MG63 (cell line): ENCODE measurements at regions not wholly inside any gene's neighbourhood (a gene's known extent, or its start where the extent isn't known, plus 50 kb on each side); places are given as distances from the start of the nearest gene placed in this dataset.

Experiments used
- DNase-seq: peaks from one replicate; pipeline ENCODE4 v3.0.0-alpha.2; 2020
- H3K27me3 ChIP-seq: fragments of 250-450 bp; sonication (Bioruptor Pico); 2 replicates; pipeline ENCODE4 v1.5.1; 2020; ENCODE audit warnings: mild to moderate bottlenecking, moderate library complexity
- H3K36me3 ChIP-seq: fragments of 250-450 bp; sonication (Bioruptor Pico); 2 replicates; pipeline ENCODE4 v1.5.1; 2020; ENCODE audit warnings: mild to moderate bottlenecking, moderate library complexity
- H3K4me3 ChIP-seq: fragments of 250-450 bp; sonication (Bioruptor Pico); 2 replicates; pipeline ENCODE4 v1.5.1; 2020; ENCODE audit warnings: mild to moderate bottlenecking, moderate library complexity
- H3K9me3 ChIP-seq: fragments of 250-450 bp; sonication (Bioruptor Pico); 2 replicates; pipeline ENCODE4 v1.5.1; 2020; ENCODE audit warnings: mild to moderate bottlenecking, moderate library complexity

DNA sequence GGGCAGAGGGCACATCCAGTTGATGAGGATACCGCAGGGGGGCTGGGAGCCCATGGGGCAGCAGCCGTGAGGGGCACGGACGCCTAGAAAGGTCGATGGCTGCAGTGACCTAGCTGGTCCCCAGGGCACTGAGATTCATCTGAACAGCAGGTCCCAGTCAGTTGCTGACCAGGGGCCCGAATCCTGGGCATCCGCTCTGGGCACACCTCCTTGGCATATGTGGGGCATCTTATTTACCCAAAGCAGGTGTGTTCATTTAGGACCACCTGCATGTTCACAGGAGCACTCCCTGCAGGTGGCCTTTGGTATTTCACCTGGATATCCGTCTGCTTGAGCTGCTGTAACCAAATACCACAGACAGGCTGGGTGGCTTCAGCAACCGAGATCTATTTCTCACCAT, 72.0 kb upstream of the ODC1 start:
- Histone ChIP-seq H3K36me3 (no peaks in the 10 kb centered on the region), H3K27me3 (no peaks in the 10 kb centered on the region), H3K4me3 (no peak overlapping the region), H3K9me3 (peaks cover 16% of the 10 kb centered on the region)
- DNase-seq = no peak

DNA sequence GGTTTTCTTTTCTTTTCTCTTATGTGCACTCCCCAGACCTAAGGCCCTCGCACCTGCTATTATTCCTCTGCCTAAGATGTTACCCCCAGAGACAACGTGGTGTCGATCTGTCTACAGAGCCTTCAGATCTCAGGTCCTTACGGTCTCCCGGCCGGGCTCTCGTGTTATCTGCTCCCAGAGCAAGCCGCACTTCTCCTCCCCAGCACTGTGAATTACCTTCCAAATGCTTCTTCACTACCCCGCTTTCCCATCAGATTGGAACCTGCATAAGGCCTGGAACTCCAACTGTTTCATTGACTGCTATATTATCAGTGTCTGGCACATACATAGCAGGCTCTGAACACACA, 71.2 kb upstream of the ODC1 start:
- Histone ChIP-seq H3K36me3 (no peaks in the 10 kb centered on the region), H3K9me3 (peaks cover 17% of the 10 kb centered on the region), H3K4me3 (no peak overlapping the region), H3K27me3 (no peaks in the 10 kb centered on the region)
- no peak for DNase-seq

DNA sequence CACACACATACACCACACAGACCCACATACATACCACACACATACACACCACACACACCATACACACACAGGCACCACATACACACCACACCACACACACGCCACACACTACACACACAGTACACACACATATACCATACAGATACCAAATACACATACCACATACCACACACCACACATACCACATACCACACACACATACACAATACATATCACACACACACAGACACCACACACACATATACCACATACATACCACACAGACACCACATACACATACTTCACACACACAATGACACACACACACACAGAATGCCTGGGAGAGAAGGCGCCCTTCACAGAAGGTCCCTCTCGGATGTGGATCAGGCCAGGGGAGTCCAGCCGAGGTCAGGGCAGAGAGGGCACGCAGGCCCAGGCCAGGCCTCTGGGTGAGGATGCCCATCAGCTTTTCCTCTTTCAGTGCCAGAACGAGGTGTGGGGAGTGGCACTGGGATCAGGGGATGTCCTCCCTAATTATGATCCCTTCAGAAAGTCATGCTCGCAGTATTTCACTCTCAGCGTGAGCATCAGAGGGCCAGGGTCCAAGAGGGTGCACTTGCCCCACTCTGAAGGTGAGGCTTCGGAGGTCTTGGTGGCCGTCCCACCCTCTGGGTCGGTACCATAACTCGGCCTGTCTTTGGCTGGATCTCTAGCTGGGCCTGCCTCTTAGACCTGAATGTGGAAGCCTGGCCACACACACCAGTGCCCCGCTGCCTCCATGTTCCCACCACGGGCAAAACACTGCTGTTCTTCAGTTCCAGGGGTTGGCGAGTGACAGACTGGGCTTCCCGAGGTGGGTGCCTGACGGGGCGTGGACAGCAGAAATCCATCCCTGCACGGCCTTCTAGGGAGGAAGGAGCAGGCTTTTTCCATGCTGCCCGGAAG, 70.6 kb upstream of the ODC1 start:
- H3K36me3 ChIP-seq = no peaks in the 10 kb centered on the region
- no peaks in the 10 kb centered on the region for H3K27me3 ChIP-seq
- H3K9me3 ChIP-seq = peaks cover 17% of the 10 kb centered on the region
- DNase-seq = no peak
- no peak overlapping the region for H3K4me3 ChIP-seq

DNA sequence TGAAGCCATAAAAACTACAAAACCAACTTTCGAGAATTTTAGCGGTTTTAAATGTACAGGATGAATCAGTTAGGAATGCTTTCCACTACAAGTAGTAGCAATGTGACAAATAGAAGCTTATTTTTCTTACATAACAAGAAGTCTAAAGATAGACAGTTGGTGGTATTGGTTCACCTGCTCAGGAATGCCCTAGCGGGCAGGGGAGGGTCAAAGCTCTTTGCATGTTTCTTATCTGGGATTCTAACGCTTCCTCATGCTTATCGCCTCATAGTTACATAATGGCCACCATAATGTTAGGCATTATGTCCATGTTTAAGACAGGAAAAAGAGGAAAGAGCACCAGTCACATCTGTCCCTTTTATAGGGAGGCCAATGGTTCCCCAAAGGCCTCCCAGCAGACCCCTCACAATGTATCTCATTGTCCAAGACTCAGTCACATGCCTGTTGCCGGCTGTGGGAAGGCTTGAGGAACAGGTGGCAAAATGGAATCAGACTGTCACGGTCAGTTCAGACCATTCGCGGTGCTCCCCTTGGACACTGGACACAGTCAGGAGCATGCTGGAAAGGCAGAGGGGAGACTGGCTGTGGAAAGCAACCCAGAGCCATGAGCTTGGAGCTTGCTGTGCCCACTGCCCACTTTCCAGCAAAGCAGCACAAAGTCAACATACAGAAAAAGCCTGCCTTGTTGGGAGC, 69.4 kb upstream of the ODC1 start:
- Histone ChIP-seq H3K36me3 (no peaks in the 10 kb centered on the region), H3K9me3 (peaks cover 17% of the 10 kb centered on the region), H3K4me3 (no peak overlapping the region), H3K27me3 (no peaks in the 10 kb centered on the region)
- DNase-seq = no peak

DNA sequence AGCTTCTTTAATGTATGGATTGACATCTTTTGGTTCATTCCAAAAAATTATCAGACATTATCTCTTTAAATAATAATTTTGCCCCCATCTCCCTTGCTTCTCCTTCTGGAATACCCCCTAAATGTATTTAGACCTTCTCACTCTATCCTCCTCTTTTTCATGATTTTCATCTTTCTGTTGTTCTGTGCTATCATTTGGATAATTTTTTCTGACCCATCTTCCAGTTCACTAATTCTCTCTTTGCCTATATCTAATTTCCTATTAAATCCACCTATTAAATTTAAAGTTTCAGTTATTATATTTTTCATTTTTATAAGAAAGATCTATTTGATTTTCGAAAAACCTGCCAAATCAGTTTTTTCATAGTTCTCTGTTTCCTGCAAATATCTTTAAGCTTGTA, 67.8 kb upstream of the ODC1 start:
- no peak overlapping the region for H3K4me3 ChIP-seq
- DNase-seq = no peak
- H3K36me3 ChIP-seq = no peaks in the 10 kb centered on the region
- peaks cover 17% of the 10 kb centered on the region for H3K9me3 ChIP-seq
- H3K27me3 ChIP-seq = no peaks in the 10 kb centered on the region

DNA sequence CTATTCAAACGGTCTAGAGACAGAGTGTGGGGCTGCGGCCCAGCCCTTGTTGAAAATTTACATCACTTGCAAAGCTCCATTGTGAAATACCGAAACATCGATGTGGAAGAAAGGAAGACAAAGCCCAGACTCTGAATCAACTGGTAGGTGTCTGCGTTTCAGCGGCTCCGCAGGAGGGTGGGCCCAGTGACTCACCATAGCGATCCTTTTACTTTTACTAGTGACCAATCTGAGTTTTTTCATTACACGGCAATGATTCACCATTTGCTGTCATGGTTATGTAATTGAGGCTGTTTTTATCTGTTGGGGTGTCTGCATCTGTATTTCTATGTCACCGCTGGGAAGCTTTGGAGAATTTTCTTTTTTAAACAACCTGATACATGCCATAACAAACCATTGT, 66.6 kb upstream of the ODC1 start:
- Histone ChIP-seq H3K36me3 (no peaks in the 10 kb centered on the region), H3K27me3 (no peaks in the 10 kb centered on the region), H3K9me3 (peaks cover 17% of the 10 kb centered on the region), H3K4me3 (no peak overlapping the region)
- peak; percentile 83 for DNase-seq

DNA sequence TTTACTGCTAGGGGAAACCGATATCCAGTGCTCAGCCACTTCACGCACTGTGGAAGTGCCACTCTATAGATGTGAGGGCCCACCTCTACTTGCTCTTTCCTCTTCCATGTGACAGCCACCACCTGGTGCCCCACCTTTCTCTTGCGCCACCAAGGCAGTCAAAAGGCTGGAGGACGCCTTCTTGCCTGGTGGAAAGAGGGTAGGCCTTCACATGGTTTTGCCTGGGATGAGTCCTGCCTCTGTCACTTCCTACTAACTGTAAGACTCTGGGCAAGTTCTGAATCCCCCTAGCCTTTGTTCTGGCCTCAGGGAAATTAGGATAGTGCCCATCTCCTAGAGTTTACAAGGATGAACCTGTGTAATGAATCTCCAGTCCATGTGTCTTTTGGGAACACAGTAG, 66.1 kb upstream of the ODC1 start:
- no peak overlapping the region for H3K4me3 ChIP-seq
- H3K9me3 ChIP-seq = peaks cover 17% of the 10 kb centered on the region
- no peak for DNase-seq
- no peaks in the 10 kb centered on the region for H3K36me3 ChIP-seq
- no peaks in the 10 kb centered on the region for H3K27me3 ChIP-seq

DNA sequence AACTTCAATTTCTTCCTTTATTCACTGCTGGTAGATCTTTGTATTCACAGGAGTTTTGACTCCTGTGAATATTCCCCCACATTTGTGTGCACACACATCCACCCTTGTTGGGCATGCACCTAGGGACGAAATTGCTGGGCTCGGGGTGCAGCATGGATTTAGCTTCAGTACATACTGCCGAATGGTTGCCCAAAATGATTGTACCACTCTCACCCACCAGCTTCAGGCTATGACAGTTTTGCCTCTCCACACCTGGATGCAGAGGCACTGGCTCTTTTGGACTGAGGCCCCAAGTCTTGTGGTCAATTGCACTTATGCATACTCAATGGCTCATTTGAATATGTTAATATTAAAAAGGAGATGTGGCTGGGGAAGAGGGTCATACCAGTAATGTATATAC, 65.1 kb upstream of the ODC1 start:
- Histone ChIP-seq H3K27me3 (no peaks in the 10 kb centered on the region), H3K4me3 (no peak overlapping the region), H3K9me3 (peaks cover 17% of the 10 kb centered on the region), H3K36me3 (no peaks in the 10 kb centered on the region)
- no peak for DNase-seq

DNA sequence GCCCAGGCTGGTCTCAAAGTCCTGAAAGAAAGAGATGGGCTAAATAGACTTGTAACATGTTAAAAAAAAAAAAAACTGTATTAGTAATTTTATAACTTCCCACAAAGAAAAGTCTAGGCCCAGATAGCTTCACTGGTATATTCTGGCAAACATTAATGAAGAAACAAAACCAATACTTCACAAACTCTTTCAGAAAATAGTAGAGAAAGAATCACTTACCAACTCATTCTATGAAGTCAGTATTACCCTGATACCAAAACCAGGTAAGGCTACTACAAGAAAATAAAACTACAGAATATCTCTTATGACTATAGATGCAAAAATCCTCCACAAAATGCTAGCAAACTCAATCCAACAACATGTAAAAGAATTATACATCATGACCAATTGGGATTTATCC, 59.9 kb upstream of the ODC1 start:
- Histone ChIP-seq H3K9me3 (no peaks in the 10 kb centered on the region), H3K27me3 (no peaks in the 10 kb centered on the region), H3K36me3 (no peaks in the 10 kb centered on the region), H3K4me3 (no peak overlapping the region)
- no peak for DNase-seq

DNA sequence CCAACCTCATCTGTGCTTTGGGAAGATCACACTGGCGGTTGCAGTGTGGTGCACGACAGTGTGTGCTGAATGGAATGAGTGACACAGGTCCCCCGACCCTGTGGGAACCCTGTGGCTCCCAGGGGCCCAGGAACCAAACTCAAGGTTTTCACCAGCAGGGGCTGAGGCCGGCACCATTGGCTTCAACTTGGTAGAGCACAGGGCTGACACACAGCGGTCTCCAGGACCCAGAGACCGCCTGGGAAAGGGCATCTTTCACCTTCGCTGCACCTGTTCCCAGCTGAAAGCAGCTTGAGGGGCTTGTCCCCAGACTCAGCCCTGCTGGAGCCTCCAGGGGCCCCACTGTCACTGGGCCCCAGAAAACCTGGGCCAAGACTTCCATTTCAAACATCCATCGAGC, 59.0 kb upstream of the ODC1 start:
- Histone ChIP-seq H3K36me3 (no peaks in the 10 kb centered on the region), H3K4me3 (no peak overlapping the region)

DNA sequence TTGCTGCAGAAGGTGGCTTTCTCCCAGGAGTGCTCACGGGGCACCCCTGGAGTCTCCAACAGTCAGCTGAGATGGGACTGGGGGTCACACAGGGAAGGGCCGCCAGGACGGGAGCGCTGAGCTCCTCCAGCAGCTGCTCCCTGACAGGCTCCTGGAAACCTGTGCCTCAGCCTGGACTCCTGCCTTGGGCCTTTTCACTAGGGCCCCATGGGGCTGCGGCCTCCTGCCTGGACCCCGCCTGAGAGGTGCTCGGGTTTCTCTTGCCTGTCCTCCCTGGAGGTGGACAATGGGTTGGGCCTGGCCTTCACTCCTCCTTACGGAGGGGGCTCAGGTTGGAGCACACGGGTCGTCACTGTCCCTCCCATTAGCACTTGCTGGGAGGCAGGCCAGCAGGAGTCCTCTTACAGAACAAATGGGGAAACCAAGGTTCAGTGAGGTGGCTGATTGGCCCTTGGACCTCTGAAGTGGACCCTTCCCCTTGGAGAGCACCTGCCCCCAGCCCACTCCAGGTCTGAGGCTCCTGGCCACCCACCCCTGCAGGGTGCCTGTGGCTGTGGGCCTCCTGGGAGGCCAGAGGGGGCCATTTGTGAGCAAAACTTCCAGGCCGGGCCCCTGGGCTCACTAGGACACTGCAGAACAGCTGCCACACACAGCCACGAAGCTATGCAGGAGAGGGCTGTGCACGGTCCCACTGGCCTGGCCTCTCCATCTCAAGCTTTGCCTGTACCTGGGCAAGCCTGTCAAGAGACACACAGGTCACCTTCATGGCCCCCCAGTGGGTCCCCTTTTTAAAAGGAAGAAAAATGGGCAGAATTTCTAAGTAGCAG, 57.1 kb upstream of the ODC1 start:
- no peaks in the 10 kb centered on the region for H3K36me3 ChIP-seq
- no peak for DNase-seq
- H3K4me3 ChIP-seq = no peak overlapping the region
- H3K27me3 ChIP-seq = no peaks in the 10 kb centered on the region
- no peaks in the 10 kb centered on the region for H3K9me3 ChIP-seq

More for the DNA sequence above, 59.0 kb upstream of the ODC1 start:
- DNase-seq = no peak
- Histone ChIP-seq H3K9me3 (no peaks in the 10 kb centered on the region), H3K27me3 (no peaks in the 10 kb centered on the region)

DNA sequence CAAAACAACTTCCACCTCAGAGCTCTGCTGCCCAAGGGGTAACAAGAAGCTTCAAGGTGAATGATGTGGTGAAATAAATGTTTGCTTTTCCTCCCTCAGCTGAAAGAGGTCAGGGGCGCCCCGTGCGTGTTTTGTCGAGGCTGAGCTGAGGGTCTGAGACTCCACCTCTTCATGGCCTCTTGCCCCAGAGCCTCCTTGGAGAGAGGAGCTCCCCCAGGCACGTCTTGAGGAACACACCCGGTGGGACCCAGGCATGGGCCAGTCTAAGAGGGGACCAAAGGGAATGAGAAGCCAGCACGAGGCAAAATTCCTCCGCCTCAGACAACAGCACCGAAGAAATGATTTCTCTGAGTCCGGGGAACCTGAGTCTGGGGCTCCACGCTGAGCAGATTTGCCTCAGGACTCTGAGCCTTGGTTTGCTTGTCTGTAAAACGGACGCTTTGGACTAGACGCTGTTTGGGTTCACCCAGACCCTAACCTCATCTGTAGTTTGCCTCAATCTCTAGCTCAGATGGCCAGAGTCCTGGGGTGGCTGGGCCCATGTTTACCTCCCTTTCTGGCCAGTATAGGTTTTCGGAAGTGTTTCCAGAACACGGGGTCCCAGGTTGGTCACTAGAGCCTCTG, 56.4 kb upstream of the ODC1 start:
- no peak for DNase-seq
- no peak overlapping the region for H3K4me3 ChIP-seq
- no peaks in the 10 kb centered on the region for H3K9me3 ChIP-seq
- H3K36me3 ChIP-seq = no peaks in the 10 kb centered on the region
- no peaks in the 10 kb centered on the region for H3K27me3 ChIP-seq

DNA sequence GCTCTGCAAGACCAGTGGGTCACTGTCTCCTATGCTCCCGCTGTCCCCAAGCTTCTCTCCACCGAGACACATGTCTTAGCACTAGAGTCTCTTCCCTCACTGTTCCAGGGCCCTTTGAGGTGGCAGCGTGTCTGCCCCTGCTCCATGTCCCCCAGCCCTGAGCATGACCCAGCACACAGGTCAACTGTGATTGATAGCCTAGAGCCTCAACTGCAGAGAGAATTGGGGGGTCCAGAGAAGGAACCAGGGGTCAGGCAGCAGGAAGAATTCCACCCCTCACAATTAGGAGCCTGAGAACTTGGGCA, 54.6 kb upstream of the ODC1 start:
- no peak overlapping the region for H3K4me3 ChIP-seq
- H3K9me3 ChIP-seq = no peaks in the 10 kb centered on the region
- no peaks in the 10 kb centered on the region for H3K27me3 ChIP-seq
- H3K36me3 ChIP-seq = no peaks in the 10 kb centered on the region
- no peak for DNase-seq

DNA sequence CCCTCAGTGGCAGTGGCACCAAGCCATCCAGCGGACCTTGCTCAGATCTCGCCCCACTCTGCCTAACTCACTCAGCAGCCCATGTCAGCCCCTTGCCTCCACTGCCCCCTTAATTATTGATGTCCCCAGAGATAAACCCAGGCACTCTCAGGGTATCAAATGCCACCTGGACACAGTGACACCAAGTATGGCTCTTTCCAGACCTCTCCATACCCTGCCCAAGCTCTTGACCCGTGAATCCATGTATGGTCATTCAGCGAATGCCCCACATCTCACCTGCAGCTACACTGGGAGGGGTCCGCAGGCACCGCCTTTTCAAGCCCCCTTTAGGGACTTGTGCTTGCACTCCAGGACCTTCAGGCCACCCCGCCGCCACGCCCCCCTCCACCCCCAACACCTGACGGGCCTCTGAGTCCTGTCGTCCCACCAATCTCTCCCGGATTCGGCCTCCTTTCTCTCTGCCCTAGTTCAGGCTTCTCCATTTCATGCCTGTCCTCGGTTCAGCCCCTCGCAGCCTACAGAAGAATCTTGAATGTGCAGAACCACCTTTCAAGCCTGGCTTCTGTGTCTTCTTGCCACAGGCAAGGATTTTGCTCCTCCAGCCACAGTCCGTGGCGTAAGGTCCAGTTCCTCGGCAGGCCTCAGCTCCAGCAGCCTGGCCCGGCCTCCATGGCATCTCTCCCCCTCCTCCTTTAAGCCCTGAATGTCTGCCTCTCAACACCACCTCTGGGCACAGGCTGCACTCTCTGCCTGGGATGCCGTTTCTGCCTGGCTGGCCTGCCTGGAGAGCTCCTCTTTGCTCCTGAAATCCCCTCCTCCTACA, 54.1 kb upstream of the ODC1 start:
- DNase-seq = no peak
- Histone ChIP-seq H3K36me3 (no peaks in the 10 kb centered on the region), H3K9me3 (no peaks in the 10 kb centered on the region), H3K27me3 (no peaks in the 10 kb centered on the region), H3K4me3 (no peak overlapping the region)

DNA sequence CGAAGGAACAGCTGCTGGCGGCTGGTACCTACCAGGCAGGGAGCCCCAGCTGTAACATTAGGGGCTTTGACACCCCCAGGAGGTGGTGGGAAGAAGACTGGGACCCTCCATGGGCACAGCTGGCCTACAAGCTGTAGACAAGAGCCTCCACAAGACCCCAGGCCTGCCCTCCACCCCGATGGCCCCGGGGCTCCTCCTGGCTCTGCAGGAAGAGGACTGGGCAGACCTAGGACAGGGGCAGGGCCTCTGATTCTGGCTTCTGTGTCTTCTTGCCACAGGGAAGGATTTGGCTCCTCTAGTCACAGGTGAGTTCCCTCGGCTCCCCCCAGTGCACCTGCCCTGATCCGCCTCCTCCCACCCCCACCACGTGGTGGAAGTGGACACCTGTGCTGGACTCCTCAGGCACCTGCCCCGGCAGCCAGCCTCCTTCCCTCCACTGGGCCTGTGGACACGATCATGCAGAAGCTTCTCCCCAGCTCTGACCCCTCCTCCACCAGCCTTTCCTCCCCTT, 53.4 kb upstream of the ODC1 start:
- no peaks in the 10 kb centered on the region for H3K27me3 ChIP-seq
- no peak overlapping the region for H3K4me3 ChIP-seq
- no peaks in the 10 kb centered on the region for H3K9me3 ChIP-seq
- no peak for DNase-seq
- no peaks in the 10 kb centered on the region for H3K36me3 ChIP-seq
